ENCODE measurements at regions not wholly inside any gene's neighbourhood (a gene's known extent, or its start where the extent isn't known, plus 50 kb on each side); places are given as distances from the start of the nearest gene placed in this dataset.
A peak's percentile ranks its signal among the peaks of the same experiment; 100 is the strongest.
"Not testable (repeated sequence)": the region's sequence is repeated elsewhere in the genome, so short reads cannot be mapped to it uniquely, and the experiment has no call there.

GRCh38 chr10:8349610-8350249 is 295.2 kb downstream of the GATA3 start:
- H3K27me3 ChIP-seq (replicated peaks; ENCODE audit: control insufficient read depth, insufficient read depth, low read length), result peaks cover 16% of the 10 kb centered on the region
- H3K9me3 ChIP-seq (ENCODE audit: control insufficient read depth, low read length), result no peaks in the 10 kb centered on the region
- H3K9ac ChIP-seq (ENCODE audit: low read length), result no peak overlapping the region
- DNase-seq (ENCODE audit: low read depth), result no peak
- H3K4me1 ChIP-seq (ENCODE audit: control insufficient read depth, insufficient read depth, low read length), result no peaks in the 10 kb centered on the region
- no peak overlapping the region for H3K4me3 ChIP-seq (ENCODE audit: low read length)
- no peaks in the 10 kb centered on the region for H3K36me3 ChIP-seq (ENCODE audit: control insufficient read depth, insufficient read depth, low read length, severe bottlenecking)

- H3K27me3 ChIP-seq (replicated peaks; ENCODE audit: control insufficient read depth, insufficient read depth, low read length), result peaks cover 19% of the 10 kb centered on the region
- no peak overlapping the region for H3K9ac ChIP-seq (ENCODE audit: low read length)
- H3K4me1 ChIP-seq (ENCODE audit: control insufficient read depth, insufficient read depth, low read length), result no peaks in the 10 kb centered on the region
- H3K4me3 ChIP-seq (ENCODE audit: low read length), result no peak overlapping the region
- no peaks in the 10 kb centered on the region for H3K9me3 ChIP-seq (ENCODE audit: control insufficient read depth, low read length)
- no peaks in the 10 kb centered on the region for H3K36me3 ChIP-seq (ENCODE audit: control insufficient read depth, insufficient read depth, low read length, severe bottlenecking)
- no peak for DNase-seq (ENCODE audit: low read depth)
Observed at GRCh38 chr10:8350250-8350967, 295.9 kb downstream of the GATA3 start.

- Histone ChIP-seq H3K9me3 (ENCODE audit: control insufficient read depth, low read length) (no peaks in the 10 kb centered on the region), H3K36me3 (ENCODE audit: control insufficient read depth, insufficient read depth, low read length, severe bottlenecking) (no peaks in the 10 kb centered on the region), H3K27me3 (replicated peaks; ENCODE audit: control insufficient read depth, insufficient read depth, low read length) (peaks cover 19% of the 10 kb centered on the region), H3K4me1 (ENCODE audit: control insufficient read depth, insufficient read depth, low read length) (no peaks in the 10 kb centered on the region), H3K9ac (ENCODE audit: low read length) (no peak overlapping the region), H3K4me3 (ENCODE audit: low read length) (no peak overlapping the region)
- no peak for DNase-seq (ENCODE audit: low read depth)
Observed at GRCh38 chr10:8352171-8353075, 297.9 kb downstream of the GATA3 start.

GRCh38 chr10:8356283-8356682 is 301.8 kb downstream of the GATA3 start:
- Histone ChIP-seq H3K27me3 (replicated peaks; ENCODE audit: control insufficient read depth, insufficient read depth, low read length) (peaks cover 3% of the 10 kb centered on the region), H3K9me3 (ENCODE audit: control insufficient read depth, low read length) (no peaks in the 10 kb centered on the region), H3K4me1 (ENCODE audit: control insufficient read depth, insufficient read depth, low read length) (no peaks in the 10 kb centered on the region), H3K36me3 (ENCODE audit: control insufficient read depth, insufficient read depth, low read length, severe bottlenecking) (no peaks in the 10 kb centered on the region), H3K4me3 (ENCODE audit: low read length) (no peak overlapping the region), H3K9ac (ENCODE audit: low read length) (no peak overlapping the region)
- no peak for DNase-seq (ENCODE audit: low read depth)

- Histone ChIP-seq H3K36me3 (ENCODE audit: control insufficient read depth, insufficient read depth, low read length, severe bottlenecking) (no peaks in the 10 kb centered on the region), H3K9me3 (ENCODE audit: control insufficient read depth, low read length) (no peaks in the 10 kb centered on the region), H3K9ac (ENCODE audit: low read length) (no peak overlapping the region), H3K4me3 (ENCODE audit: low read length) (no peak overlapping the region), H3K27me3 (replicated peaks; ENCODE audit: control insufficient read depth, insufficient read depth, low read length) (peaks cover 6% of the 10 kb centered on the region), H3K4me1 (ENCODE audit: control insufficient read depth, insufficient read depth, low read length) (no peaks in the 10 kb centered on the region)
- DNase-seq (ENCODE audit: low read depth), result no peak
Observed at GRCh38 chr10:8359467-8359866, 305.0 kb downstream of the GATA3 start.

- no peak for DNase-seq (ENCODE audit: low read depth)
- H3K9ac ChIP-seq (ENCODE audit: low read length), result no peak overlapping the region
- no peaks in the 10 kb centered on the region for H3K9me3 ChIP-seq (ENCODE audit: control insufficient read depth, low read length)
- H3K27me3 ChIP-seq (replicated peaks; ENCODE audit: control insufficient read depth, insufficient read depth, low read length), result peaks cover 2% of the 10 kb centered on the region
- H3K4me3 ChIP-seq (ENCODE audit: low read length), result no peak overlapping the region
- no peaks in the 10 kb centered on the region for H3K4me1 ChIP-seq (ENCODE audit: control insufficient read depth, insufficient read depth, low read length)
- no peaks in the 10 kb centered on the region for H3K36me3 ChIP-seq (ENCODE audit: control insufficient read depth, insufficient read depth, low read length, severe bottlenecking)
Observed at GRCh38 chr10:8360365-8360764, 305.9 kb downstream of the GATA3 start.

GRCh38 chr10:8360814-8361509 is 306.5 kb downstream of the GATA3 start:
- Histone ChIP-seq H3K9ac (ENCODE audit: low read length) (no peak overlapping the region), H3K36me3 (ENCODE audit: control insufficient read depth, insufficient read depth, low read length, severe bottlenecking) (no peaks in the 10 kb centered on the region), H3K9me3 (ENCODE audit: control insufficient read depth, low read length) (no peaks in the 10 kb centered on the region), H3K4me1 (ENCODE audit: control insufficient read depth, insufficient read depth, low read length) (no peaks in the 10 kb centered on the region), H3K27me3 (replicated peaks; ENCODE audit: control insufficient read depth, insufficient read depth, low read length) (peaks cover 2% of the 10 kb centered on the region), H3K4me3 (ENCODE audit: low read length) (no peak overlapping the region)
- DNase-seq (ENCODE audit: low read depth), result no peak

- H3K4me3 ChIP-seq (ENCODE audit: low read length), result no peak overlapping the region
- H3K4me1 ChIP-seq (ENCODE audit: control insufficient read depth, insufficient read depth, low read length), result no peaks in the 10 kb centered on the region
- H3K27me3 ChIP-seq (replicated peaks; ENCODE audit: control insufficient read depth, insufficient read depth, low read length), result peaks cover 2% of the 10 kb centered on the region
- no peaks in the 10 kb centered on the region for H3K9me3 ChIP-seq (ENCODE audit: control insufficient read depth, low read length)
- H3K36me3 ChIP-seq (ENCODE audit: control insufficient read depth, insufficient read depth, low read length, severe bottlenecking), result no peaks in the 10 kb centered on the region
- H3K9ac ChIP-seq (ENCODE audit: low read length), result no peak overlapping the region
- no peak for DNase-seq (ENCODE audit: low read depth)
Observed at GRCh38 chr10:8361510-8361844, 307.0 kb downstream of the GATA3 start.

- no peaks in the 10 kb centered on the region for H3K36me3 ChIP-seq (ENCODE audit: control insufficient read depth, insufficient read depth, low read length, severe bottlenecking)
Observed at GRCh38 chr10:8365935-8366911, 311.7 kb downstream of the GATA3 start.

GRCh38 chr10:8367672-8368411 is 313.4 kb downstream of the GATA3 start:
- not testable (repeated sequence) for H3K4me3 ChIP-seq (ENCODE audit: low read length); H3K4me1 ChIP-seq (ENCODE audit: control insufficient read depth, insufficient read depth, low read length); H3K9ac ChIP-seq (ENCODE audit: low read length); H3K9me3 ChIP-seq (ENCODE audit: control insufficient read depth, low read length); H3K36me3 ChIP-seq (ENCODE audit: control insufficient read depth, insufficient read depth, low read length, severe bottlenecking); H3K27me3 ChIP-seq (replicated peaks; ENCODE audit: control insufficient read depth, insufficient read depth, low read length); DNase-seq (ENCODE audit: low read depth)

More at GRCh38 chr10:8365935-8366911, 311.7 kb downstream of the GATA3 start:
- Histone ChIP-seq H3K4me1 (ENCODE audit: control insufficient read depth, insufficient read depth, low read length) (no peaks in the 10 kb centered on the region), H3K4me3 (ENCODE audit: low read length) (no peak overlapping the region), H3K9me3 (ENCODE audit: control insufficient read depth, low read length) (no peaks in the 10 kb centered on the region), H3K9ac (ENCODE audit: low read length) (no peak overlapping the region), H3K27me3 (replicated peaks; ENCODE audit: control insufficient read depth, insufficient read depth, low read length) (peaks cover 2% of the 10 kb centered on the region)
- DNase-seq (ENCODE audit: low read depth), result peak; percentile 16
